ENCODE measurements at regions not wholly inside any gene's neighbourhood (a gene's known extent, or its start where the extent isn't known, plus 50 kb on each side); places are given as distances from the start of the nearest gene placed in this dataset.
A peak's percentile ranks its signal among the peaks of the same experiment; 100 is the strongest.

- H3K9me3 ChIP-seq, result no peaks in the 10 kb centered on the region
- no peak overlapping the region for H3K27ac ChIP-seq
- TF ChIP-seq POLR2AphosphoS5 (IDR thresholded peaks at IDR 0.05) (no peak), CTCF (IDR thresholded peaks at IDR 0.05) (no peak), EP300 (IDR thresholded peaks at IDR 0.05) (no peak), POLR2A (IDR thresholded peaks at IDR 0.05) (no peak)
- no peaks in the 10 kb centered on the region for H3K36me3 ChIP-seq
- WGBS, 2 donors (ENCODE audit: low coverage in 1 of 2), result 84 to 88% methylated on average over 6 to 7 of the region's 8 CpGs
- H3K27me3 ChIP-seq, result no peaks in the 10 kb centered on the region
- ATAC-seq, result no peak
- H3K4me3 ChIP-seq, result no peak overlapping the region
- peaks cover 0 to 22% (median 3%) of the 10 kb centered on the region in 3 donors for H3K4me1 ChIP-seq
Observed at GRCh38 chr5:54616518-54617220, 99.1 kb downstream of the SNX18 start.

GRCh38 chr5:54616031-54616430 is 98.5 kb downstream of the SNX18 start:
- H3K27ac ChIP-seq, result peak overlapping the region in 1 of 4 donors; percentile 32
- H3K4me1 ChIP-seq, result peaks cover 0 to 22% (median 3%) of the 10 kb centered on the region in 3 donors
- TF ChIP-seq POLR2A (IDR thresholded peaks at IDR 0.05) (no peak), POLR2AphosphoS5 (IDR thresholded peaks at IDR 0.05) (peak; percentile 59)
- no peaks in the 10 kb centered on the region for H3K9me3 ChIP-seq
- no peaks in the 10 kb centered on the region for H3K36me3 ChIP-seq
- H3K4me3 ChIP-seq, result no peak overlapping the region
- WGBS, 2 donors (ENCODE audit: low coverage in 1 of 2), result 4 to 29% methylated on average over 3 of the region's 3 CpGs
- peak; percentile 91 for ATAC-seq
- no peaks in the 10 kb centered on the region for H3K27me3 ChIP-seq

- ATAC-seq, result no peak
- TF ChIP-seq EP300 (IDR thresholded peaks at IDR 0.05) (no peak), CTCF (IDR thresholded peaks at IDR 0.05) (no peak), POLR2A (IDR thresholded peaks at IDR 0.05) (no peak), POLR2AphosphoS5 (IDR thresholded peaks at IDR 0.05) (no peak)
- WGBS, 2 donors (ENCODE audit: low coverage in 1 of 2), result 83 to 100% methylated on average over 1 of the region's 1 CpG
- no peaks in the 10 kb centered on the region for H3K9me3 ChIP-seq
- H3K4me3 ChIP-seq, result no peak overlapping the region
- H3K27me3 ChIP-seq, result no peaks in the 10 kb centered on the region
- H3K27ac ChIP-seq, result peak overlapping the region in 1 of 4 donors; percentile 32
- peaks cover 0 to 22% (median 3%) of the 10 kb centered on the region in 3 donors for H3K4me1 ChIP-seq
- no peaks in the 10 kb centered on the region for H3K36me3 ChIP-seq
Observed at GRCh38 chr5:54615381-54615780, 97.8 kb downstream of the SNX18 start.

- Histone ChIP-seq H3K27me3 (no peaks in the 10 kb centered on the region), H3K36me3 (no peaks in the 10 kb centered on the region), H3K4me3 (no peak overlapping the region), H3K27ac (no peak overlapping the region), H3K4me1 (peaks cover 0 to 22% (median 3%) of the 10 kb centered on the region in 3 donors), H3K9me3 (no peaks in the 10 kb centered on the region)
- TF ChIP-seq CTCF (IDR thresholded peaks at IDR 0.05) (no peak), EP300 (IDR thresholded peaks at IDR 0.05) (no peak), POLR2AphosphoS5 (IDR thresholded peaks at IDR 0.05) (no peak), POLR2A (IDR thresholded peaks at IDR 0.05) (no peak)
- no peak for ATAC-seq
- 87 to 95% methylated on average over 3 to 5 of the region's 5 CpGs for WGBS, 2 donors (ENCODE audit: low coverage in 1 of 2)
Observed at GRCh38 chr5:54612711-54613110, 95.2 kb downstream of the SNX18 start.

GRCh38 chr5:54611290-54611951 is 93.9 kb downstream of the SNX18 start:
- 53 to 61% methylated on average over 3 to 5 of the region's 5 CpGs for WGBS, 2 donors (ENCODE audit: low coverage in 1 of 2)
- no peak overlapping the region for H3K4me3 ChIP-seq
- no peaks in the 10 kb centered on the region for H3K36me3 ChIP-seq
- H3K27ac ChIP-seq, result no peak overlapping the region
- no peaks in the 10 kb centered on the region for H3K9me3 ChIP-seq
- H3K27me3 ChIP-seq, result no peaks in the 10 kb centered on the region
- H3K4me1 ChIP-seq, result peaks cover 0 to 16% (median 3%) of the 10 kb centered on the region in 3 donors
- no peak for TF ChIP-seq CTCF (IDR thresholded peaks at IDR 0.05)
- no peak for TF ChIP-seq EP300 (IDR thresholded peaks at IDR 0.05)
- TF ChIP-seq POLR2A (IDR thresholded peaks at IDR 0.05), result no peak
- no peak for TF ChIP-seq POLR2AphosphoS5 (IDR thresholded peaks at IDR 0.05)
- no peak for ATAC-seq
